Neutrophil (primary cell): ENCODE measurements at regions not wholly inside any gene's neighbourhood (a gene's known extent, or its start where the extent isn't known, plus 50 kb on each side); places are given as distances from the start of the nearest gene placed in this dataset.

ENCODE experiments used
- H3K27ac ChIP-seq: fragments of 200-600 bp; sonication (generic); 2 replicates; pipeline ENCODE4 v1.5.1; 2016; ENCODE audit warnings: mild to moderate bottlenecking, moderate library complexity
- H3K27me3 ChIP-seq: fragments of 200-600 bp; sonication (generic); 2 replicates; pipeline ENCODE4 v1.6.0; 2016; ENCODE audit warnings: mild to moderate bottlenecking
- H3K36me3 ChIP-seq: fragments of 200-600 bp; sonication (generic); 2 replicates; pipeline ENCODE4 v1.5.1; 2017
- H3K4me1 ChIP-seq, 2 experiments: fragments of 200-600 bp in 1 of 2; sonication (generic) in 1 of 2; 1 replicate in 1 of 2; 2 replicates in 1 of 2; pipeline versions ENCODE4 v1.5.1 to v1.6.1; 2013 to 2016; ENCODE audit warnings: low read depth in 1 of 2, low read length in 1 of 2, mild to moderate bottlenecking in 1 of 2, moderate library complexity in 1 of 2; ENCODE audit not compliant: control insufficient read depth in 1 of 2, insufficient read depth in 1 of 2
- H3K4me3 ChIP-seq, 2 experiments: fragments of 200-600 bp in 1 of 2; sonication (generic) in 1 of 2; 1 replicate in 1 of 2; 2 replicates in 1 of 2; pipeline ENCODE4 v1.5.1; 2013 to 2016; ENCODE audit warnings: low read depth in 1 of 2, low read length in 1 of 2, mild to moderate bottlenecking in 1 of 2, moderate library complexity in 1 of 2
- H3K9me3 ChIP-seq: fragments of 200-600 bp; sonication (generic); 2 replicates; pipeline ENCODE4 v1.5.1; 2016
- TF ChIP-seq, protein P1 (sequence below): fragments of 200-600 bp; sonication (generic); IDR thresholded peaks from 2 replicates; pipeline ENCODE4 v1.5.1; 2016; ENCODE audit warnings: antibody characterized with exemption

DNA sequence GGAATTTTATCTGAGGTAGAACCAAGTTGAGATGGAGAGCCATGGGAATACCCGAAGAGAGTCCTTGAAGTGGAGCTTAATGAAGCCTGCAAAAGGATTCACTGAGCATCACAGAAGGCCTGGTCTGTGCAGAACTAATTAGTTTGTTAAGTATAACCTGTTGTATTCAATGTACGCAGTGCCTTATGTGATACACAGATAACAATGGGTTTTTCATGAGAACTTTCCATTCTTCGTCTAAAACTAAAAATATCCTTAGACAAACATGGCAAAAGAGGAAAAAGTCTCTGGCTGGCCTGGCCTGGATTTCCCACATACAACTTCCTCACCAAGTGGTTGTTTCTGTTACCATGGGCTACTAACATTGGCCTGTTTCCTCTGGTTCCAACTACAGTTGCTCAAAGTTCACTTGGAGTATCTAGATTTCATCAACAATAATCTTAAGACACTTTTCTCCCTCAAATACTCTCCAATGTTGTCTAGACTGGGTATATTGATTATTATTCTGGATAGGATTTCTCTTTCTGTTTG lies 237.6 kb upstream of the ZNF462 start:
- Histone ChIP-seq H3K9me3 (no peaks in the 10 kb centered on the region), H3K27ac (no peak overlapping the region), H3K4me1 (no peaks in the 10 kb centered on the region), H3K36me3 (no peaks in the 10 kb centered on the region), H3K27me3 (no peaks in the 10 kb centered on the region), H3K4me3 (no peak overlapping the region)
- TF ChIP-seq, protein P1, sequence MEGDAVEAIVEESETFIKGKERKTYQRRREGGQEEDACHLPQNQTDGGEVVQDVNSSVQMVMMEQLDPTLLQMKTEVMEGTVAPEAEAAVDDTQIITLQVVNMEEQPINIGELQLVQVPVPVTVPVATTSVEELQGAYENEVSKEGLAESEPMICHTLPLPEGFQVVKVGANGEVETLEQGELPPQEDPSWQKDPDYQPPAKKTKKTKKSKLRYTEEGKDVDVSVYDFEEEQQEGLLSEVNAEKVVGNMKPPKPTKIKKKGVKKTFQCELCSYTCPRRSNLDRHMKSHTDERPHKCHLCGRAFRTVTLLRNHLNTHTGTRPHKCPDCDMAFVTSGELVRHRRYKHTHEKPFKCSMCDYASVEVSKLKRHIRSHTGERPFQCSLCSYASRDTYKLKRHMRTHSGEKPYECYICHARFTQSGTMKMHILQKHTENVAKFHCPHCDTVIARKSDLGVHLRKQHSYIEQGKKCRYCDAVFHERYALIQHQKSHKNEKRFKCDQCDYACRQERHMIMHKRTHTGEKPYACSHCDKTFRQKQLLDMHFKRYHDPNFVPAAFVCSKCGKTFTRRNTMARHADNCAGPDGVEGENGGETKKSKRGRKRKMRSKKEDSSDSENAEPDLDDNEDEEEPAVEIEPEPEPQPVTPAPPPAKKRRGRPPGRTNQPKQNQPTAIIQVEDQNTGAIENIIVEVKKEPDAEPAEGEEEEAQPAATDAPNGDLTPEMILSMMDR: no peak

GRCh38 chr9:106626936-106627335 lies 236.0 kb upstream of the ZNF462 start:
- Histone ChIP-seq H3K27me3 (no peaks in the 10 kb centered on the region), H3K4me1 (no peaks in the 10 kb centered on the region), H3K36me3 (no peaks in the 10 kb centered on the region), H3K9me3 (no peaks in the 10 kb centered on the region), H3K4me3 (no peak overlapping the region), H3K27ac (no peak overlapping the region)
- TF ChIP-seq, protein P1: no peak

DNA sequence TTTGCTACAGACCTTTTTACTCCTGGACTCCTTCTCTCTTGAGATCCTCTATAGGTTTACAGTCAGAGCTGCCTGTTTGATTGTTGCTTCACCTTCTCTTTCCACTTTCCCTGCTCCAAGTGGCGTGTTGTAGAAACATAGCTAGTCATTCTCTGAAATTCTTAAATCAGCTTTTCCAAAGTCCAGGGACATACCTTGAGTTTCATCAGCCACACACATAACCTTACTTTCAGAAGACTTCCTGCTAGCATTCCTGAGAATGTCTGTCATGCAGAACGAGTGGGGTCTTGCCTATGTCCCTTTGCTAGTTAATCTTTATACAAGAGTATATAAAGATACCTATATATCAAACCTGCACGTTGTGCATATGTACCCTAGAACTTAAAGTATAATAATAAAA lies 230.3 kb upstream of the ZNF462 start:
- Histone ChIP-seq H3K4me1 (no peaks in the 10 kb centered on the region), H3K27ac (no peak overlapping the region), H3K9me3 (no peaks in the 10 kb centered on the region), H3K27me3 (no peaks in the 10 kb centered on the region), H3K4me3 (no peak overlapping the region), H3K36me3 (no peaks in the 10 kb centered on the region)
- TF ChIP-seq, protein P1: no peak

- Histone ChIP-seq H3K27ac (no peak overlapping the region), H3K27me3 (no peaks in the 10 kb centered on the region), H3K4me3 (no peak overlapping the region), H3K9me3 (no peaks in the 10 kb centered on the region), H3K36me3 (no peaks in the 10 kb centered on the region), H3K4me1 (no peaks in the 10 kb centered on the region)
- TF ChIP-seq, protein P1: no peak
These were observed 228.8 kb upstream of the ZNF462 start for GRCh38 chr9:106634183-106634582.

DNA sequence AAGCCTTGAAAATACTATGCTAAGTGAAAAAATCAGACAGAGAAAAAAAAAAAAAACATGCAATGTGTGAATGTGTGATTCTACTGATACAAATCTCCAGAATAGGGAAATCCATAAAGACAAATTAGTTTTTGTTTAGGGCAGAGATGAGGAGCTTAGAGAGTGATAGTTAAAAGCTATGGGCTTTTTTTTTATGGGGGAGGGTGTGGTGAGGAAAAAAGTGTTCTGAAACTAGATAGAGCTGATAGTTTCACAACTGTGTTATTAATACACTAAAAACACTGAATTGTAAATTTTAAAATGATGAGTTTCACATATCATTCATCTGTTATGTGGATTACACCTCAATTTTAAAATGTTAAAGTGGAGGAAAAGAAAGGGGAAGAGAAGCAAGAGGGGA lies 228.3 kb upstream of the ZNF462 start:
- H3K27ac ChIP-seq: no peak overlapping the region
- TF ChIP-seq, protein P1: no peak
- H3K4me1 ChIP-seq: no peaks in the 10 kb centered on the region
- H3K27me3 ChIP-seq: no peaks in the 10 kb centered on the region
- H3K9me3 ChIP-seq: no peaks in the 10 kb centered on the region
- no peaks in the 10 kb centered on the region for H3K36me3 ChIP-seq
- no peak overlapping the region for H3K4me3 ChIP-seq

GRCh38 chr9:106637486-106637885 lies 225.5 kb upstream of the ZNF462 start:
- H3K36me3 ChIP-seq: no peaks in the 10 kb centered on the region
- no peaks in the 10 kb centered on the region for H3K4me1 ChIP-seq
- H3K27ac ChIP-seq: no peak overlapping the region
- TF ChIP-seq, protein P1: no peak
- H3K27me3 ChIP-seq: no peaks in the 10 kb centered on the region
- no peak overlapping the region for H3K4me3 ChIP-seq
- no peaks in the 10 kb centered on the region for H3K9me3 ChIP-seq
